Astrocyte (in vitro differentiated cells and primary cell): ENCODE measurements at regions not wholly inside any gene's neighbourhood (a gene's known extent, or its start where the extent isn't known, plus 50 kb on each side); places are given as distances from the start of the nearest gene placed in this dataset.

Experiments used
- CTCF ChIP-seq: IDR thresholded peaks from 2 replicates; pipeline ENCODE4 v1.5.1; 2011; ENCODE audit warnings: low read depth, mild to moderate bottlenecking, inconsistent platforms, low read length, moderate library complexity; ENCODE audit not compliant: insufficient read depth
- EZH2 ChIP-seq: IDR thresholded peaks from 2 replicates; pipeline ENCODE4 v1.6.1; 2012; ENCODE audit warnings: mild to moderate bottlenecking, low read length, inconsistent platforms; ENCODE audit not compliant: insufficient read depth

GRCh38 chr4:35934320-35934981 is 309.9 kb downstream of the ARAP2 start:
- TF ChIP-seq CTCF: peak; percentile 51
- TF ChIP-seq EZH2: no peak
